PFSK-1 (cell line): ENCODE measurements at regions not wholly inside any gene's neighbourhood (a gene's known extent, or its start where the extent isn't known, plus 50 kb on each side); places are given as distances from the start of the nearest gene placed in this dataset.

Experiments used
- FOXP2 ChIP-seq: optimal IDR thresholded peaks from 2 replicates; pipeline ENCODE3; 2011; ENCODE audit warnings: borderline replicate concordance, control low read depth, inconsistent platforms; ENCODE audit not compliant: insufficient read depth; ENCODE audit errors: extremely low read length, extremely low read depth
- POLR2AphosphoS5 ChIP-seq: IDR thresholded peaks from 2 replicates; pipeline ENCODE4 v1.6.1; 2012; ENCODE audit warnings: low read depth, mild to moderate bottlenecking, control low read depth, low read length, moderate library complexity
- REST ChIP-seq, 2 experiments: IDR thresholded peaks; 2 replicates each; pipeline versions ENCODE4 v1.6.1 to v1.8.0; 2011 to 2012; ENCODE audit warnings: low read depth in 2 of 2, low read length in 2 of 2, control low read depth in 1 of 2, inconsistent platforms in 1 of 2, mild to moderate bottlenecking in 1 of 2, moderate library complexity in 1 of 2; ENCODE audit not compliant: insufficient read depth in 1 of 2
- SIN3A ChIP-seq: IDR thresholded peaks from 2 replicates; pipeline ENCODE4 v1.6.1; 2012; ENCODE audit warnings: mild to moderate bottlenecking, low read length, moderate library complexity, borderline replicate concordance; ENCODE audit not compliant: insufficient read depth
- TAF1 ChIP-seq: IDR thresholded peaks from 2 replicates; pipeline ENCODE4 v1.6.1; 2012; ENCODE audit warnings: low read length, control low read depth, borderline replicate concordance; ENCODE audit not compliant: insufficient read depth

- TF ChIP-seq POLR2AphosphoS5, result no peak
- TF ChIP-seq SIN3A, result no peak
- TF ChIP-seq TAF1, result no peak
Observed at GRCh38 chr18:64238076-64238475, 89.2 kb upstream of the LINC00305 start.

- TF ChIP-seq TAF1, result no peak
- no peak for TF ChIP-seq SIN3A
- TF ChIP-seq FOXP2, result no peak
- no peak for TF ChIP-seq POLR2AphosphoS5
- TF ChIP-seq REST (IDR thresholded peaks at IDR 0.05; ENCODE audit: insufficient read depth in 1 of 2, low read depth in 2 of 2, low read length in 2 of 2), result no peak
Observed at GRCh38 chr18:64234321-64234720, 85.4 kb upstream of the LINC00305 start.

- TF ChIP-seq TAF1 (no peak), SIN3A (no peak), FOXP2 (no peak), POLR2AphosphoS5 (no peak), REST (IDR thresholded peaks at IDR 0.05; ENCODE audit: insufficient read depth in 1 of 2, low read depth in 2 of 2, low read length in 2 of 2) (no peak)
Observed at GRCh38 chr18:64233851-64234250, 85.0 kb upstream of the LINC00305 start.

GRCh38 chr18:64220941-64221340 is 72.1 kb upstream of the LINC00305 start:
- no peak for TF ChIP-seq FOXP2
- no peak for TF ChIP-seq TAF1
- no peak for TF ChIP-seq POLR2AphosphoS5

GRCh38 chr18:64219517-64219916 is 70.6 kb upstream of the LINC00305 start:
- TF ChIP-seq SIN3A, result no peak
- TF ChIP-seq FOXP2, result no peak
- no peak for TF ChIP-seq POLR2AphosphoS5
- TF ChIP-seq TAF1, result no peak
- no peak for TF ChIP-seq REST (IDR thresholded peaks at IDR 0.05; ENCODE audit: insufficient read depth in 1 of 2, low read depth in 2 of 2, low read length in 2 of 2)

- no peak for TF ChIP-seq TAF1
- no peak for TF ChIP-seq POLR2AphosphoS5
- TF ChIP-seq REST (IDR thresholded peaks at IDR 0.05; ENCODE audit: insufficient read depth in 1 of 2, low read depth in 2 of 2, low read length in 2 of 2), result no peak
- no peak for TF ChIP-seq SIN3A
- TF ChIP-seq FOXP2, result no peak
Observed at GRCh38 chr18:64210401-64210949, 61.6 kb upstream of the LINC00305 start.
